ENCODE measurements at regions not wholly inside any gene's neighbourhood (a gene's known extent, or its start where the extent isn't known, plus 50 kb on each side); places are given as distances from the start of the nearest gene placed in this dataset.

- no peak overlapping the region for H3K9ac ChIP-seq (replicated peaks; ENCODE audit: extremely low read depth, insufficient read depth, low read length)
- no peaks in the 10 kb centered on the region for H3K9me3 ChIP-seq (replicated peaks; ENCODE audit: control insufficient read depth, insufficient read depth, low read length)
- BruUV-seq (replicated peaks), result no TSS peak
- dilution Hi-C loops (cut with MboI; ENCODE audit: extremely low pct_ligation_motif_present, low sequenced_read_pairs), result no loop called here
- H3K36me3 ChIP-seq (ENCODE audit: control insufficient read depth in 2 of 2, extremely low read depth in 1 of 2, insufficient read depth in 2 of 2, low read length in 2 of 2), result no peaks in the 10 kb centered on the region
- no peak overlapping the region for H3K27ac ChIP-seq (ENCODE audit: insufficient read depth, low read depth, low read length)
- TF ChIP-seq MAX (IDR thresholded peaks at IDR 0.05; ENCODE audit: insufficient read depth, insufficient read length) (no peak), GATA2 (IDR thresholded peaks at IDR 0.05; ENCODE audit: insufficient read depth, insufficient read length, low read depth, low read length) (no peak), FOS (IDR thresholded peaks at IDR 0.05; ENCODE audit: borderline replicate concordance, insufficient read depth, low read length) (no peak), JUN (IDR thresholded peaks at IDR 0.05; ENCODE audit: borderline replicate concordance, insufficient read depth, insufficient read length, low read depth) (no peak), CTCF (IDR thresholded peaks at IDR 0.05; ENCODE audit: extremely low read depth in 1 of 2, insufficient read depth in 1 of 2, low read depth in 1 of 2, low read length in 2 of 2) (no peak), POLR2AphosphoS5 (IDR thresholded peaks at IDR 0.05; ENCODE audit: insufficient read depth, low read depth, low read length) (no peak)
- intact Hi-C loops (cut with micrococcal nuclease), result no loop called here
- no peak overlapping the region for H3K4me2 ChIP-seq (ENCODE audit: insufficient read depth, low read length)
- H3K79me2 ChIP-seq (ENCODE audit: control insufficient read depth, insufficient read depth, low read length), result no peaks in the 10 kb centered on the region
- H3K4me3 ChIP-seq (replicated peaks in 1 of 3; ENCODE audit: insufficient read depth in 1 of 3, low read depth in 1 of 3, low read length in 3 of 3), result no peak overlapping the region
- peaks cover 14% of the 10 kb centered on the region for H3K4me1 ChIP-seq (ENCODE audit: control insufficient read depth, extremely low read depth, insufficient read depth, low read length)
- H3K9me1 ChIP-seq (replicated peaks; ENCODE audit: control insufficient read depth, extremely low read depth, insufficient read depth, low read length), result no peaks in the 10 kb centered on the region
- H2AFZ ChIP-seq (ENCODE audit: low read depth, low read length), result peak overlapping the region; percentile 60
- POLR2A ChIA-PET, result no interaction called here
- CTCF ChIA-PET, result no interaction called here
- FAIRE-seq (no peak), DNase-seq (ENCODE audit: low read depth, low spot score) (no peak)
- no peaks in the 10 kb centered on the region for H3K27me3 ChIP-seq (ENCODE audit: control insufficient read depth in 2 of 2, insufficient read depth in 2 of 2, low read length in 2 of 2)
- no peaks in the 10 kb centered on the region for H4K20me1 ChIP-seq (replicated peaks; ENCODE audit: control insufficient read depth, extremely low read depth, insufficient read depth, low read length)
Observed at GRCh38 chr6:81937296-81937937, 184.9 kb upstream of the TENT5A start.

Data from endothelial cell of umbilical vein (primary cell).